DLD1 (cell line): ENCODE measurements at regions not wholly inside any gene's neighbourhood (a gene's known extent, or its start where the extent isn't known, plus 50 kb on each side); places are given as distances from the start of the nearest gene placed in this dataset.

Source experiments
- in situ Hi-C: cut with HindIII; loops from 2 replicates; pipeline ENCODE4 v1.10.0; 2017; ENCODE audit warnings: low sequenced_read_pairs

- in situ Hi-C loops: no loop called here
These were observed 89.2 kb downstream of the MICALL2 start for GRCh38 chr7:1369916-1370657.

GRCh38 chr7:1370738-1371137 lies 88.5 kb downstream of the MICALL2 start:
- in situ Hi-C loops: no loop called here

DNA sequence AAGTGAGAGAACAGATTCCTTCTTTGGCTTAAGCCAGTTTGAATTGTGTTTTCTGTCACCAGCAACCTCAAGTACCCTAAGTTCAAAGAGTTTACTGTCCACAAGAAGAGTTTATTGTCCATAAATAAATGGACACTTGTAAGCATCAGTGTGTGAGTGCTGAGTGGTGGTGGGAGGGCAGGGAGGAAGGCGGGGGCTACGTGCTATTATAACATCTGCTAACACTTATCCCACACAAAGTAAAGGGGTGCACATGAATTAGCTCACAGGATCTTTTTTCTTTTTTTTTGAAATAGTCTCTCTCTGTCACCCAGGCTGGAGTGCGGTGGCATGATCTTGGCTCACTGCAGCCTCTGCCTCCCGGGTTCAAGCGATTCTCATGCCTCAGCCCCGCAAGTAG lies 87.2 kb downstream of the MICALL2 start:
- in situ Hi-C loops: no loop called here

GRCh38 chr7:1372671-1373379 lies 86.4 kb downstream of the MICALL2 start:
- in situ Hi-C loops: no loop called here

DNA sequence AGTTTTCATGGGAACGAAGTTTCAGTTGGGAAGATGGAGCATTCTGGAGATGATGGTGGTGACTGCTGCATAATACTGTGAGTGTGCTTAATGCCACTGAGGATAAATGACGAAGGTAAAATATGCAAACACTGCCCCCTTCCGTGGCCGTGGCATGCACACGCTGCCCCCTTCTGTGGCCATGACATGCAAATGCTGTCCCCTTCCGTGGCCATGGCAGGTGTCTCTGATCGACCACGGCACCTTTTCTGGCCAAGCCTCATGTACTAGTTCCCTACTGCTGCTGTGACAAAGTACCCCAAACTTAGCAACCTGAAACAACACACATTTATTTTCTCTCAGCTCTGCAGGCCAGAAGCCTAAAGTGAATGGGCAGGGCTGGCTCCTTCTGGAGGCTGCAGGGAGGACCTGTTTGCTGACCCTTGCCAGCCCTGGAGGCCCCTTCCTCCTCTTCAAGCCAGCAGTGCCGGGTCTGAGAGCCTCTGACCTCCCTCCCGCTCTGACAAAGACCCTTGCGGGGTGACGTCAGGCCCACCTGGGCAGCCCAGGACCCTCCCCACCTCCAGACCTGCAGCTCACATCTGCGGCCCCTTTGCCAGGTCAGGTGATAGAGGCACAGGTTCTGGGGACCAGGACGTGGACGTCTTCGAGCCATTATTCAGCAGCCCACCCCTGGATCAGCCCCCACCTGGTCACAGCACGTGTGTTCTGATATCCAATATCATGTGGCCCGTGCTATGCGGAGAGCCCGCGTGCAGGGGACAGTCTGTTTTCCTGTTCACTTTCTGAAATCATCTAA lies 82.0 kb downstream of the MICALL2 start:
- in situ Hi-C loops: no loop called here

GRCh38 chr7:1378610-1379601 lies 80.4 kb downstream of the MICALL2 start:
- in situ Hi-C loops: no loop called here

- in situ Hi-C loops: loop anchor here (10.0 kb wide), 2 partner anchors 46 to 286 kb away; no protein-coding TSS in a partner anchor
These were observed 78.9 kb downstream of the MICALL2 start for GRCh38 chr7:1380231-1380815.

GRCh38 chr7:1380821-1381580 lies 78.3 kb downstream of the MICALL2 start:
- in situ Hi-C loops: loop anchor here (10.0 kb wide), 2 partner anchors 46 to 286 kb away; no protein-coding TSS in a partner anchor

DNA sequence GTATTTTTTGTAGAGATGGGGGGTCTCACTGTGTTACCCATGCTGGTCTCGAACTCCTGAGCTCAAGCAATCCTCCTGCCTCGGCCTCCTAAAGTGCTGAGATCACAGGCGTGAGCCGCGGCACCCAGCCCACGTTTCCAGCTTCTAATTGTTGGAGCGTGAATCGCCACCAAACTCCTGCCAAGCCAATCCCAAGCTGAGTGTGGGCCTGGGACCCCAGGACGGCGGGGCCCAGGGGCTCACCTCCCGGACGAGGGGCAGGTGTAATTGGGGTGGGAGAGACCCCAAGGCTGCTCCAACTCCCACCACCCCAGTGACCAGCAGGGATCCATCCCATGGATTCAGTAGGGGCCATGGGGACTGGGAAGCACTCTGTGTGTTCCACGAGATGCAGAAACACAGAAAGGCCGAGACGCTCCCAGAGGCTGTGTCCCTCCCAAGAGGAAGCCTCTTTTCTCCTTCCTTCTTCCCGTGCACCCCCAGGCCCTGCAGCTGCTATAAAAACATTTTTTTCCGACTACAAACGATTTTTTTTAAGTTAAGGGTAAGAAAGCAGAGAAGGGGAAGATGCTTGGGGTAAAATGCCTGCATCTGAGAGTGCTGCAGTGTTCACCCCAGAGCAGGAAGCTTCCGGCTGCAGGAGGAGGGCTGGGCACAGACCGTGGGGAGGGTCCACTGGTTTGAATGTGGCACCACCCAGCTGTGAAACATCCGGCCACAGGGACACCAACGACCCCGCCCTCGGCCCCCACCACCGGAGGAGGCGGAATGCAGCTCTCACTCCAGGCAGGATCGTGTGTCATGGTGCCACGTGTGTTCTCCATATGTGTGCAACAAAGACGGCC lies 76.5 kb downstream of the MICALL2 start:
- in situ Hi-C loops: loop anchor here (10.0 kb wide), 2 partner anchors 48 to 288 kb away; no protein-coding TSS in a partner anchor

- in situ Hi-C loops: loop anchor here (10.0 kb wide), 2 partner anchors 49 to 289 kb away; no protein-coding TSS in a partner anchor
These were observed 75.7 kb downstream of the MICALL2 start for GRCh38 chr7:1383398-1384112.

- in situ Hi-C loops: loop anchor here (10.0 kb wide), 2 partner anchors 49 to 289 kb away; no protein-coding TSS in a partner anchor
These were observed 75.2 kb downstream of the MICALL2 start for GRCh38 chr7:1384113-1384415.
